GM12872 (cell line): ENCODE measurements at regions not wholly inside any gene's neighbourhood (a gene's known extent, or its start where the extent isn't known, plus 50 kb on each side); places are given as distances from the start of the nearest gene placed in this dataset.

Source experiments
- TF ChIP-seq, protein P1 (sequence below): IDR thresholded peaks from 3 replicates; pipeline ENCODE4 v1.5.1; 2011; ENCODE audit warnings: low read depth, mild to moderate bottlenecking, low read length, moderate library complexity; ENCODE audit not compliant: insufficient read depth

DNA sequence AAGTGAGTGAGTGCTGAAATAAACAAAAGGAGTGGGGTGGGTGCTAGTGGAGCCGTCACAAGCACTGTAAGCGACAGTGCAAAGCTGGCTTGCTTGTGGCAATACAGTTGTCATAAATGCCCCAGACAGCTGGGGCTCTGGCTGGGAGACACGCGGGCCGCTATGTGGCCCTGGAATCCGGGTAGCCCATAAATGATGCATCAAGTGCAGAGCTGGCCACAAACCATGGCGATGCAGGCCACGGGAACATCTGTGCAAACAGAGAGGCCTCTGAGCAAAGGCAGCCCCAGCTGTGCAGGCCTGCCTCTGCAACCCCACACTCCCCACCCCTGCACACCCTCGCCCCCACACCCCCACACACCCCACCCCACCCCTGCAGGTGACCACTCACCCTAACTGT lies 349.2 kb upstream of the ID2 start:
- TF ChIP-seq, protein P1, sequence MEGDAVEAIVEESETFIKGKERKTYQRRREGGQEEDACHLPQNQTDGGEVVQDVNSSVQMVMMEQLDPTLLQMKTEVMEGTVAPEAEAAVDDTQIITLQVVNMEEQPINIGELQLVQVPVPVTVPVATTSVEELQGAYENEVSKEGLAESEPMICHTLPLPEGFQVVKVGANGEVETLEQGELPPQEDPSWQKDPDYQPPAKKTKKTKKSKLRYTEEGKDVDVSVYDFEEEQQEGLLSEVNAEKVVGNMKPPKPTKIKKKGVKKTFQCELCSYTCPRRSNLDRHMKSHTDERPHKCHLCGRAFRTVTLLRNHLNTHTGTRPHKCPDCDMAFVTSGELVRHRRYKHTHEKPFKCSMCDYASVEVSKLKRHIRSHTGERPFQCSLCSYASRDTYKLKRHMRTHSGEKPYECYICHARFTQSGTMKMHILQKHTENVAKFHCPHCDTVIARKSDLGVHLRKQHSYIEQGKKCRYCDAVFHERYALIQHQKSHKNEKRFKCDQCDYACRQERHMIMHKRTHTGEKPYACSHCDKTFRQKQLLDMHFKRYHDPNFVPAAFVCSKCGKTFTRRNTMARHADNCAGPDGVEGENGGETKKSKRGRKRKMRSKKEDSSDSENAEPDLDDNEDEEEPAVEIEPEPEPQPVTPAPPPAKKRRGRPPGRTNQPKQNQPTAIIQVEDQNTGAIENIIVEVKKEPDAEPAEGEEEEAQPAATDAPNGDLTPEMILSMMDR = no peak

DNA sequence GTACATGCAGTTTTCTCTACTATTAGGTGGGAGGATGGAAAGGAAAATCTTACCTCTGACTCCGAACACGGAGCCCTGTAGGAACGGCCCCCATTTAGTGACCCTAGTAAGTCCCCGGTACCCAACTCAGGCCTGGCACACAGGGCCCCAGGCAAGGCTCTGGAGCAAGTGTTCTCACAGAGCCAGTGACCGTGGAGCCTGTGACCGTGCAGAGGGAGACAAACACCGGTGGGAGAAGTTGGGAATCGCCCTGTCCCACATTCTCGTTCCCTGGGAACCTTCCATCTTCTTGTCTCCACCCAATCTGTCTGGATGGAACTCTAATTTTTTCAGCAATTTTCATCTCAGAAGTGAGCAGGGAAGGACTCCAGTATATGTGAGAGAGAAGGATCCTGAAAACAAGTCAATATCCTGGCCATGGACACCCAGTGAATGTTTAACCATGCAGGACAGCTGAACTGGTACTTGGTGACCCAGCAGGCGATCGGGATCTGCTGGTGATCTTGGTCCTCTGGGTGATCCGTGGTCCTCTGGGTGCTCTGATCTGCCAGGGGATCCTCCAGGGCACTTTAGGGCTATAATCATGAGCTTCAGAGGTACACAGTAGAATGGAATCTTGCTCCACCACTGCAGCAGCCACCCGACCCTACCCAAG lies 348.6 kb upstream of the ID2 start:
- TF ChIP-seq, protein P1 = no peak

DNA sequence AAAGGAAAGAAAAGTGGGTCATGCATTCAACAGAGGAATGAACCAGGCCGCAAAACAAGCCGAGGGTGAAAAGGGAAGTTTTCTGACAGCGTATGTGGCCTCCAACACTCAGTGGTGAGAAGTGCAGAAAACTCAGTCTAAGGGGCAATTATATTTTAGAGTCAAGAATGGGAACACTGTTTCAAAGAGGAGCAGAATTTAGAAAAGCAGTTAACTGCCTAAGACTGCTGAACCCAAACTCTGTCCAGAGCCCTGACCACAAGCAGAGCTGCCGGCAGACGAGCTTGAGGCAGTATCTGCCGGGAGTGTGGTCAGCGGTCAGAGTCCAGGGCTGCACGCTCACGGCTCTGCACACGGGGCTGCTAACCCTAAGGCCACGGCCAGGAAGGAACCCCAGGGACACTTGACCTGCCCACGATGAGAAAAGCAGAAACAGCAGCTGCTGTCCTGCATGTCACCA lies 347.0 kb upstream of the ID2 start:
- TF ChIP-seq, protein P1 = no peak

DNA sequence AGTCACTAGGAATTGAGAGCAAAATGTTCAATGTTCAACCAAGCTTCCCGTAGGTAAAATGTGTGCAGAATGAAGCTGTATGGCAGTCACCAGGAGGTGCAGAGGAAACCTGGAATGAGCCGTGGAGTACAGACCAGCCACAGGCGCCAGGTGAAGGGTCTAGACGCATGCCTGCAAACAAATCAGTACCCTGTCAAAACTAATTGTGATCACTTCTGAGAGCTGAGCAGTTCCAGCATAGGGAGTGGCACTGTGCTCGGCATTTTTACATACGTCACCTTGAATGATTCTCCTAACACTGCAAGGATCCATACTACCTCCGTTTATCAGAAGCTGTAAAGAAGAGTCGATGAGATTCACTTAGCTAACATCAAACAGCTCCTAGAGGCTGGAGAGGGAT lies 346.1 kb upstream of the ID2 start:
- TF ChIP-seq, protein P1 = no peak

DNA sequence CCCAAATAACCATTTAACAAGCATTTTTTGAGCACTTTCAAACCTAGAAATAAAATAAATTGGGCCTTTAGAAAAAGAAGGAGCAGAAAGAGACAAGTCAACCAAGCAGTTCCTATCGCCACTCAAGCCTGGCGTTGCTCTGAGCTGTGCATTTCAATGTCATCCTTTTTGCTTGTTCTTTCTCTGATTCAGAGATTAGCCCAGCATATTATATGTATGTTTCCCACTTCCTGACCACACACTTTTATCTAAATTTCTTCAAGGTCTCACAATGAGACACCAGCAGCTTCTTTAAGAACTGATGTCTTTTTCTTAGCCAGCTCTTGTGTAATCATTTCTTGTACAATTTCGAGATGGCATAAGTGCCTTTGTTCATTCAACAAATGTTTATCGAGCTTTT lies 344.5 kb upstream of the ID2 start:
- TF ChIP-seq, protein P1 = no peak

DNA sequence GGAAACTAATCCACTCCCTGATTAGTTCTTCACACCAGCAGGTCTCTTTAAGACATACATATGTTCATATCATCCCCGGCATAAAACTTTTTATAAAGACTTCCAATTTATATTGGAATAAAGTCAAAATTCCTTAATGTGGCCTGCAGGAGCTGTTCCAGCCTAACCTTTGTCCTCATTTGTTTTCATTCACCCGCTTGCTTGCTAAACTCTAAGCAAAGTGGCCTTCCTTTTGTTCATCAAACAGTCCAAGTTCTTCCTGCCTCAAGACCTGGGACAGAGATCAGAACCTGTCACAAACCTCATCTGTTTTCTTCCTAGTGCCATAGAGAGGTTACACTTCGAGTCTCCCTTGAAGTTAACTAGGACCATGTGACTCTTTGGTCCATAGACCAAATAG lies 339.4 kb upstream of the ID2 start:
- TF ChIP-seq, protein P1 = no peak

DNA sequence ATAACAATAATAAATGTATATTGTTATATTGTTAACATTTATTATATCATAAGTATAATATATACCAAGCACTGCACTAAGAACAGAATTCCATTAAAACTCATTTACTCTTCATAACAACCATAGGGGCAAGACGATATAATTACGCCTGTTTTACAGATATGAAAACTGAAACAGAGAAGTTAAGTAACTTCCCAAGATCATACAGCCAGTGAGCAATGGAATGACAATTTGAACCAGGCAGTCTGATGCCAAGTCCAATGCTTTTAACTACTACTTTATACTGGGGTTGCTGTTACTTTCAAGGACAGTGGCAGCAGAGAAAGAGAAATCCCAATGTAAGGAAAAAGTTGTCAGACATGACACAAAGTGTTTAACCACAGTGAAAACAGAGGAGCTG lies 338.8 kb upstream of the ID2 start:
- TF ChIP-seq, protein P1 = no peak
